ENCODE measurements at regions not wholly inside any gene's neighbourhood (a gene's known extent, or its start where the extent isn't known, plus 50 kb on each side); places are given as distances from the start of the nearest gene placed in this dataset.

DNA sequence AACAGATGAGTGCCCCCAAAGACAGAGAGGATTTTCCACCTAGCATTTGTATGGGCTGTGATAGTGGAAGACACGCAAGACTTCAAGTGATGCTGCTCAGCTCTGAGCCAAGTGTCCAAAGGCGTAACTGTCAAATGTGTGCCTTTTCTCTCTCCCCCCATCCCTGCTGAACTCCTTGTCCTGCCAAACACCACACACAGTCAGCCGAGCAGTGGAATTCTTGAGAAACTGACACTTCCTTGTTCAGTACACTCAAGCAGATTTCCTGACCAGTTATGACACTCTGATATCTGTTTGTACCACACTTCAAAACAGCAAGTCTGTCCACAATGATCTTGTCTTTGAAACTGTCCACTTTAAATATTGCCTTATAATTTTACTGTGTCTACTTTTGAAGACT, 166.4 kb downstream of the PIK3R1 start:
- Histone ChIP-seq H3K4me1 (ENCODE audit: control insufficient read depth, insufficient read depth, low read length) (peaks cover 2% of the 10 kb centered on the region; the same call in 1 of the 2 replicates), H3K9me3 (ENCODE audit: control insufficient read depth, insufficient read depth, low read depth, low read length) (no peaks in the 10 kb centered on the region), H3K4me3 (ENCODE audit: low read depth, low read length) (no peak overlapping the region), H3K36me3 (ENCODE audit: control insufficient read depth in 2 of 2, insufficient read depth in 1 of 2, low read length in 2 of 2) (no peaks in the 10 kb centered on the region), H3K27ac (ENCODE audit: extremely low read depth, low read depth, low read length) (no peak overlapping the region)
- ChIA-PET CTCF (no interaction called here), POLR2A (no interaction called here)
- TF ChIP-seq ZBTB17 (tag by site-specific recombination; IDR thresholded peaks at IDR 0.05) (no peak), ZNF133 (tag by site-specific recombination; IDR thresholded peaks at IDR 0.05) (no peak), EGR2 (tag by site-specific recombination; IDR thresholded peaks at IDR 0.05; ENCODE audit: low read depth) (no peak), ZNF366 (tag by site-specific recombination; conservative IDR thresholded peaks at IDR 0.05) (no peak), ZNF549 (tag by site-specific recombination; IDR thresholded peaks at IDR 0.05) (no peak), ZNF202 (tag by site-specific recombination; IDR thresholded peaks at IDR 0.05; ENCODE audit: borderline replicate concordance) (no peak), ZNF560 (tag by site-specific recombination; IDR thresholded peaks at IDR 0.05; ENCODE audit: borderline replicate concordance) (no peak), FEZF1 (tag by site-specific recombination; IDR thresholded peaks at IDR 0.05) (no peak), ZNF184 (tag by site-specific recombination; IDR thresholded peaks at IDR 0.05) (no peak)
- TF ChIP-seq, protein P1, sequence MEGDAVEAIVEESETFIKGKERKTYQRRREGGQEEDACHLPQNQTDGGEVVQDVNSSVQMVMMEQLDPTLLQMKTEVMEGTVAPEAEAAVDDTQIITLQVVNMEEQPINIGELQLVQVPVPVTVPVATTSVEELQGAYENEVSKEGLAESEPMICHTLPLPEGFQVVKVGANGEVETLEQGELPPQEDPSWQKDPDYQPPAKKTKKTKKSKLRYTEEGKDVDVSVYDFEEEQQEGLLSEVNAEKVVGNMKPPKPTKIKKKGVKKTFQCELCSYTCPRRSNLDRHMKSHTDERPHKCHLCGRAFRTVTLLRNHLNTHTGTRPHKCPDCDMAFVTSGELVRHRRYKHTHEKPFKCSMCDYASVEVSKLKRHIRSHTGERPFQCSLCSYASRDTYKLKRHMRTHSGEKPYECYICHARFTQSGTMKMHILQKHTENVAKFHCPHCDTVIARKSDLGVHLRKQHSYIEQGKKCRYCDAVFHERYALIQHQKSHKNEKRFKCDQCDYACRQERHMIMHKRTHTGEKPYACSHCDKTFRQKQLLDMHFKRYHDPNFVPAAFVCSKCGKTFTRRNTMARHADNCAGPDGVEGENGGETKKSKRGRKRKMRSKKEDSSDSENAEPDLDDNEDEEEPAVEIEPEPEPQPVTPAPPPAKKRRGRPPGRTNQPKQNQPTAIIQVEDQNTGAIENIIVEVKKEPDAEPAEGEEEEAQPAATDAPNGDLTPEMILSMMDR (tag by site-specific recombination; IDR thresholded peaks at IDR 0.05): no peak

DNA sequence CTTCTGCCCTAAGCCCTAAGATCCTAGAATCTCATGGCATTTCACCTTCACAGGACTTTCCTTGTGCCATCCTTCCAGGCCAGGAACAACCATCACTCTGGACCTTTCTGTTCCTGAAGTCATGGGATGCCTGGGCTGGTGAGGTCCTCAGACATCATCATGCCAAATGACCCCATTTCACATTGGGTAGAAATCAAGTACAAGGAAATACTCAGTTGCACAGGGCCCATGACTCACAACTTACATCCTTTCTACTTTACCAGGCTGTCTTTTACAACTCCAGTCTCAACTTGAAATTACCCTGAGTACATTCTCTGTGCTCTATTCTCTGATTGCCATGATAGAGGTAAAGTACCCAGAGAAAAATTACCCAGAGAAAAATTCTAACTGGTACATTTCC, 167.1 kb downstream of the PIK3R1 start:
- ChIA-PET POLR2A (no interaction called here), CTCF (no interaction called here)
- Histone ChIP-seq H3K27ac (ENCODE audit: extremely low read depth, low read depth, low read length) (no peak overlapping the region), H3K9me3 (ENCODE audit: control insufficient read depth, insufficient read depth, low read depth, low read length) (no peaks in the 10 kb centered on the region), H3K4me3 (ENCODE audit: low read depth, low read length) (no peak overlapping the region), H3K4me1 (ENCODE audit: control insufficient read depth, insufficient read depth, low read length) (peaks cover 2% of the 10 kb centered on the region; the same call in 1 of the 2 replicates), H3K36me3 (ENCODE audit: control insufficient read depth in 2 of 2, insufficient read depth in 1 of 2, low read length in 2 of 2) (no peaks in the 10 kb centered on the region)
- TF ChIP-seq, protein P2, sequence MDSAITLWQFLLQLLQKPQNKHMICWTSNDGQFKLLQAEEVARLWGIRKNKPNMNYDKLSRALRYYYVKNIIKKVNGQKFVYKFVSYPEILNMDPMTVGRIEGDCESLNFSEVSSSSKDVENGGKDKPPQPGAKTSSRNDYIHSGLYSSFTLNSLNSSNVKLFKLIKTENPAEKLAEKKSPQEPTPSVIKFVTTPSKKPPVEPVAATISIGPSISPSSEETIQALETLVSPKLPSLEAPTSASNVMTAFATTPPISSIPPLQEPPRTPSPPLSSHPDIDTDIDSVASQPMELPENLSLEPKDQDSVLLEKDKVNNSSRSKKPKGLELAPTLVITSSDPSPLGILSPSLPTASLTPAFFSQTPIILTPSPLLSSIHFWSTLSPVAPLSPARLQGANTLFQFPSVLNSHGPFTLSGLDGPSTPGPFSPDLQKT (IDR thresholded peaks at IDR 0.05; ENCODE audit: borderline replicate concordance, low read depth, low read length): no peak
- TF ChIP-seq ZBTB8A (tag by site-specific recombination; IDR thresholded peaks at IDR 0.05) (no peak), ZNF324 (tag by site-specific recombination; IDR thresholded peaks at IDR 0.05) (no peak), ZNF571 (tag by site-specific recombination; IDR thresholded peaks at IDR 0.05) (no peak), KLF16 (tag by site-specific recombination; IDR thresholded peaks at IDR 0.05) (no peak), ZNF175 (tag by site-specific recombination; IDR thresholded peaks at IDR 0.05) (no peak), ZNF560 (tag by site-specific recombination; IDR thresholded peaks at IDR 0.05; ENCODE audit: borderline replicate concordance) (no peak), GLIS1 (tag by site-specific recombination; IDR thresholded peaks at IDR 0.05) (no peak), ZNF19 (tag by site-specific recombination; IDR thresholded peaks at IDR 0.05; ENCODE audit: low read depth) (no peak), ZNF433 (tag by site-specific recombination; IDR thresholded peaks at IDR 0.05; ENCODE audit: low read depth) (no peak), OVOL3 (tag by site-specific recombination; IDR thresholded peaks at IDR 0.05) (no peak)
- TF ChIP-seq, protein P3, sequence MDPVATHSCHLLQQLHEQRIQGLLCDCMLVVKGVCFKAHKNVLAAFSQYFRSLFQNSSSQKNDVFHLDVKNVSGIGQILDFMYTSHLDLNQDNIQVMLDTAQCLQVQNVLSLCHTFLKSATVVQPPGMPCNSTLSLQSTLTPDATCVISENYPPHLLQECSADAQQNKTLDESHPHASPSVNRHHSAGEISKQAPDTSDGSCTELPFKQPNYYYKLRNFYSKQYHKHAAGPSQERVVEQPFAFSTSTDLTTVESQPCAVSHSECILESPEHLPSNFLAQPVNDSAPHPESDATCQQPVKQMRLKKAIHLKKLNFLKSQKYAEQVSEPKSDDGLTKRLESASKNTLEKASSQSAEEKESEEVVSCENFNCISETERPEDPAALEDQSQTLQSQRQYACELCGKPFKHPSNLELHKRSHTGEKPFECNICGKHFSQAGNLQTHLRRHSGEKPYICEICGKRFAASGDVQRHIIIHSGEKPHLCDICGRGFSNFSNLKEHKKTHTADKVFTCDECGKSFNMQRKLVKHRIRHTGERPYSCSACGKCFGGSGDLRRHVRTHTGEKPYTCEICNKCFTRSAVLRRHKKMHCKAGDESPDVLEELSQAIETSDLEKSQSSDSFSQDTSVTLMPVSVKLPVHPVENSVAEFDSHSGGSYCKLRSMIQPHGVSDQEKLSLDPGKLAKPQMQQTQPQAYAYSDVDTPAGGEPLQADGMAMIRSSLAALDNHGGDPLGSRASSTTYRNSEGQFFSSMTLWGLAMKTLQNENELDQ (tag by site-specific recombination; IDR thresholded peaks at IDR 0.05; ENCODE audit: low read depth): no peak
- TF ChIP-seq, protein P4, sequence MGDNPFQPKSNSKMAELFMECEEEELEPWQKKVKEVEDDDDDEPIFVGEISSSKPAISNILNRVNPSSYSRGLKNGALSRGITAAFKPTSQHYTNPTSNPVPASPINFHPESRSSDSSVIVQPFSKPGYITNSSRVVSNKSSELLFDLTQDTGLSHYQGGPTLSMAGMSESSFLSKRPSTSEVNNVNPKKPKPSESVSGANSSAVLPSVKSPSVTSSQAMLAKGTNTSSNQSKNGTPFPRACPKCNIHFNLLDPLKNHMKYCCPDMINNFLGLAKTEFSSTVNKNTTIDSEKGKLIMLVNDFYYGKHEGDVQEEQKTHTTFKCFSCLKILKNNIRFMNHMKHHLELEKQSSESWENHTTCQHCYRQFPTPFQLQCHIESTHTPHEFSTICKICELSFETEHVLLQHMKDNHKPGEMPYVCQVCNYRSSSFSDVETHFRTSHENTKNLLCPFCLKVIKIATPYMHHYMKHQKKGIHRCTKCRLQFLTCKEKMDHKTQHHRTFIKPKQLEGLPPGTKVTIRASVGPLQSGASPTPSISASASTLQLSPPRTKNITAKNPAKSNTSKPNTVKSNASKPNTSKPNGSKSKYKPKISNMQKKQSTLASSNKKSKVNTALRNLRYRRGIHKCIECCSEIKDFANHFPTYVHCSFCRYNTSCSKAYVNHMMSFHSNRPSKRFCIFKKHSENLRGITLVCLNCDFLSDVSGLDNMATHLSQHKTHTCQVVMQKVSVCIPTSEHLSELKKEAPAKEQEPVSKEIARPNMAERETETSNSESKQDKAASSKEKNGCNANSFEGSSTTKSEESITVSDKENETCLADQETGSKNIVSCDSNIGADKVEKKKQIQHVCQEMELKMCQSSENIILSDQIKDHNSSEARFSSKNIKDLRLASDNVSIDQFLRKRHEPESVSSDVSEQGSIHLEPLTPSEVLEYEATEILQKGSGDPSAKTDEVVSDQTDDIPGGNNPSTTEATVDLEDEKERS (tag by site-specific recombination; IDR thresholded peaks at IDR 0.05): no peak
- TF ChIP-seq, protein P5, sequence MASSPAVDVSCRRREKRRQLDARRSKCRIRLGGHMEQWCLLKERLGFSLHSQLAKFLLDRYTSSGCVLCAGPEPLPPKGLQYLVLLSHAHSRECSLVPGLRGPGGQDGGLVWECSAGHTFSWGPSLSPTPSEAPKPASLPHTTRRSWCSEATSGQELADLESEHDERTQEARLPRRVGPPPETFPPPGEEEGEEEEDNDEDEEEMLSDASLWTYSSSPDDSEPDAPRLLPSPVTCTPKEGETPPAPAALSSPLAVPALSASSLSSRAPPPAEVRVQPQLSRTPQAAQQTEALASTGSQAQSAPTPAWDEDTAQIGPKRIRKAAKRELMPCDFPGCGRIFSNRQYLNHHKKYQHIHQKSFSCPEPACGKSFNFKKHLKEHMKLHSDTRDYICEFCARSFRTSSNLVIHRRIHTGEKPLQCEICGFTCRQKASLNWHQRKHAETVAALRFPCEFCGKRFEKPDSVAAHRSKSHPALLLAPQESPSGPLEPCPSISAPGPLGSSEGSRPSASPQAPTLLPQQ (tag by site-specific recombination; IDR thresholded peaks at IDR 0.05): no peak
